ENCODE measurements at regions not wholly inside any gene's neighbourhood (a gene's known extent, or its start where the extent isn't known, plus 50 kb on each side); places are given as distances from the start of the nearest gene placed in this dataset.

DNA sequence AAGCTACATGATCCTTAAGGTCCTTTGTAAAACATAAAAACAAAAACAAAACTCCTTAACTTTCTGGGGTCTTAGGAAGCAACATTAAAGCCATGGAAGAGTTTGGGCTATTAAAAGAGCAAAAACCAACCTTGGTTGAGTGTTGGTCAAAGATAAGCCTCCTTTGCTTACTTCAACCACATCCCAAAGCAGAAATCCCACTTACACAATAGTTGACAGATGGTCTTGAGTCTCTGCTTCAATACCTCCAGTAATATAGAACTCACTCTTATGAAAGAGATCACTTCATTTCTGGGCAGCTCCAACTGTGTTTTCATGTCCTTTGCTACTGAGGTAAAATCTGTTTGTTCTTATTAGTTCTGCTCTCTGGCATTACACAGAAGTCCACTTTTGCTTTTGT lies 125.8 kb downstream of the SLC38A4 start:
- TF ChIP-seq, protein P1, sequence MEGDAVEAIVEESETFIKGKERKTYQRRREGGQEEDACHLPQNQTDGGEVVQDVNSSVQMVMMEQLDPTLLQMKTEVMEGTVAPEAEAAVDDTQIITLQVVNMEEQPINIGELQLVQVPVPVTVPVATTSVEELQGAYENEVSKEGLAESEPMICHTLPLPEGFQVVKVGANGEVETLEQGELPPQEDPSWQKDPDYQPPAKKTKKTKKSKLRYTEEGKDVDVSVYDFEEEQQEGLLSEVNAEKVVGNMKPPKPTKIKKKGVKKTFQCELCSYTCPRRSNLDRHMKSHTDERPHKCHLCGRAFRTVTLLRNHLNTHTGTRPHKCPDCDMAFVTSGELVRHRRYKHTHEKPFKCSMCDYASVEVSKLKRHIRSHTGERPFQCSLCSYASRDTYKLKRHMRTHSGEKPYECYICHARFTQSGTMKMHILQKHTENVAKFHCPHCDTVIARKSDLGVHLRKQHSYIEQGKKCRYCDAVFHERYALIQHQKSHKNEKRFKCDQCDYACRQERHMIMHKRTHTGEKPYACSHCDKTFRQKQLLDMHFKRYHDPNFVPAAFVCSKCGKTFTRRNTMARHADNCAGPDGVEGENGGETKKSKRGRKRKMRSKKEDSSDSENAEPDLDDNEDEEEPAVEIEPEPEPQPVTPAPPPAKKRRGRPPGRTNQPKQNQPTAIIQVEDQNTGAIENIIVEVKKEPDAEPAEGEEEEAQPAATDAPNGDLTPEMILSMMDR (optimal IDR thresholded peaks at IDR 0.05 in 1 of 3, IDR thresholded peaks at IDR 0.05 in 1 of 3, conservative IDR thresholded peaks at IDR 0.05 in 1 of 3; ENCODE audit: extremely low read depth in 1 of 3, insufficient read depth in 2 of 3, low read length in 3 of 3): no peak
- no peak for TF ChIP-seq EZH2 (IDR thresholded peaks at IDR 0.05; ENCODE audit: low read length)

All from keratinocyte (primary cell).